IgD-negative memory B cell (primary cell): ENCODE measurements at regions not wholly inside any gene's neighbourhood (a gene's known extent, or its start where the extent isn't known, plus 50 kb on each side); places are given as distances from the start of the nearest gene placed in this dataset.
"Not testable (repeated sequence)": the region's sequence is repeated elsewhere in the genome, so short reads cannot be mapped to it uniquely, and the experiment has no call there.

Experiments
- H3K27ac Mint-ChIP-seq, 3 donors: one replicate each; pipeline ENCODE4 v1.8.0; 2020 to 2022; ENCODE audit warnings: mild to moderate bottlenecking in 3 of 3, mixed read lengths in 3 of 3, moderate library complexity in 1 of 3
- H3K27me3 Mint-ChIP-seq: one replicate; pipeline ENCODE4 v1.8.0; 2021; ENCODE audit warnings: mixed read lengths
- H3K36me3 Mint-ChIP-seq: one replicate; pipeline ENCODE4 v1.8.0; 2020; ENCODE audit warnings: mild to moderate bottlenecking, mixed read lengths
- H3K4me1 Mint-ChIP-seq, 3 donors: one replicate each; pipeline ENCODE4 v1.8.0; 2020 to 2022; ENCODE audit warnings: mixed read lengths in 3 of 3, mild to moderate bottlenecking in 1 of 3
- H3K4me3 Mint-ChIP-seq, 4 donors: one replicate each; pipeline ENCODE4 v1.8.0; 2020 to 2022; ENCODE audit warnings: mild to moderate bottlenecking in 4 of 4, mixed read lengths in 4 of 4, moderate library complexity in 3 of 4
- H3K9me3 Mint-ChIP-seq, 3 donors: one replicate each; pipeline ENCODE4 v1.8.0; 2020 to 2021; ENCODE audit warnings: mixed read lengths in 3 of 3, mild to moderate bottlenecking in 1 of 3

DNA sequence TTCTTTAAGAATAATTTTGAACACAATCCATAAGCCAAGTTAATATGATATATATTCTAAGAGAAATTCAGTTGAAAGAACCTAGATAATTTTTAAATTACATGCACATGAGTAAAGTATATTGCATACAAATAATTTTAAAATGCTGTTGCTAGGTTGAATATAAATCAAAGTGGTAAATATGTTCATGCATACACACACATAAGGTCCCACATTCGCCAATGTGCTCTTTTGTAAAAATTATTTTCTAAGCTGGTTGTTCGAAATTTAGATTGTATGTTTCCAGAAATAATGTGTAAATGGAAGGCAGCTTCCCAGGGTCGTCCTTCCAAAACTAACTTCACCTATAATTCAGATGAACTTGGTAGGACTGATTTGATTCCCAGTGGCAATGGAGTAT lies 173.7 kb upstream of the CCDC196 start:
- Mint-ChIP-seq H3K9me3 (peaks cover 2 to 12% (median 4%) of the 10 kb centered on the region in 3 donors), H3K27me3 (no peaks in the 10 kb centered on the region), H3K4me1 (no peaks in the 10 kb centered on the region), H3K27ac (no peak overlapping the region), H3K36me3 (no peaks in the 10 kb centered on the region), H3K4me3 (no peak overlapping the region)

- H3K27ac Mint-ChIP-seq: no peak overlapping the region
- peaks cover 3% of the 10 kb centered on the region for H3K36me3 Mint-ChIP-seq
- H3K9me3 Mint-ChIP-seq: peaks cover 5 to 19% (median 13%) of the 10 kb centered on the region in 3 donors
- H3K4me3 Mint-ChIP-seq: no peak overlapping the region
- no peaks in the 10 kb centered on the region for H3K27me3 Mint-ChIP-seq
- H3K4me1 Mint-ChIP-seq: no peaks in the 10 kb centered on the region
Measured at GRCh38 chr14:66315098-66315497, 171.1 kb upstream of the CCDC196 start.

GRCh38 chr14:66315548-66315947 lies 170.6 kb upstream of the CCDC196 start:
- H3K4me1 Mint-ChIP-seq: no peaks in the 10 kb centered on the region
- H3K27ac Mint-ChIP-seq: no peak overlapping the region
- H3K4me3 Mint-ChIP-seq: no peak overlapping the region
- peaks cover 6 to 23% (median 13%) of the 10 kb centered on the region in 3 donors for H3K9me3 Mint-ChIP-seq
- peaks cover 3% of the 10 kb centered on the region for H3K36me3 Mint-ChIP-seq
- no peaks in the 10 kb centered on the region for H3K27me3 Mint-ChIP-seq

GRCh38 chr14:66322564-66322963 lies 163.6 kb upstream of the CCDC196 start:
- no peaks in the 10 kb centered on the region for H3K27me3 Mint-ChIP-seq

DNA sequence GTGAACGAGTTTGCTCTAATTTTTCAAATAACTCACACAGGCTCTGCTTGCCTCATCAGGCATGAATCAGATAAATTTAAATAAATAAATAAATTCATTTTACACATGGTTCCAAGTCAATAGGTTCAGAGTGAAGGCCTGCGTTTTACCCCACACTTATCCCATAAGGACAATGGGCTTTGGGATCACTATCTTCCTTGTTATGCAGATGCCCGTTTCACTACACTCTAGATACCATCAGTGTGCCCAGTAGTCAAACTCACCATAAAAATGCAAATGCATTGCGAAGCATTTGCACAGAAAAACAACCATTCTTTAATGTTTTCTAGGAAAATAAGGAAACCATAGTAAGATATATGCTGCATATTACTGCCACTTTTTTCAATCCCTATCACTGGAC lies 155.9 kb upstream of the CCDC196 start:
- Mint-ChIP-seq H3K4me3 (no peak overlapping the region), H3K27me3 (no peaks in the 10 kb centered on the region), H3K27ac (no peak overlapping the region), H3K36me3 (no peaks in the 10 kb centered on the region), H3K9me3 (peaks cover 1 to 4% (median 2%) of the 10 kb centered on the region in 3 donors), H3K4me1 (no peaks in the 10 kb centered on the region)

More at GRCh38 chr14:66322564-66322963, 163.6 kb upstream of the CCDC196 start:
- no peak overlapping the region for H3K27ac Mint-ChIP-seq
- no peaks in the 10 kb centered on the region for H3K4me1 Mint-ChIP-seq
- H3K4me3 Mint-ChIP-seq: no peak overlapping the region
- peaks cover 6 to 21% (median 14%) of the 10 kb centered on the region in 3 donors for H3K9me3 Mint-ChIP-seq
- peaks cover 3% of the 10 kb centered on the region for H3K36me3 Mint-ChIP-seq

GRCh38 chr14:66330916-66331315 lies 155.3 kb upstream of the CCDC196 start:
- Mint-ChIP-seq H3K4me3 (no peak overlapping the region), H3K27me3 (peaks cover 2% of the 10 kb centered on the region), H3K36me3 (peaks cover 4% of the 10 kb centered on the region), H3K27ac (no peak overlapping the region), H3K9me3 (peaks cover 2 to 11% (median 7%) of the 10 kb centered on the region in 3 donors), H3K4me1 (no peaks in the 10 kb centered on the region)

GRCh38 chr14:66333293-66333692 lies 152.9 kb upstream of the CCDC196 start:
- H3K9me3 Mint-ChIP-seq: peaks cover 2 to 12% (median 9%) of the 10 kb centered on the region in 3 donors
- H3K4me1 Mint-ChIP-seq, H3K27me3 Mint-ChIP-seq, H3K36me3 Mint-ChIP-seq, H3K27ac Mint-ChIP-seq, H3K4me3 Mint-ChIP-seq: not testable (repeated sequence)

GRCh38 chr14:66341239-66341638 lies 144.9 kb upstream of the CCDC196 start:
- Mint-ChIP-seq H3K27me3 (peaks cover 2% of the 10 kb centered on the region), H3K36me3 (no peaks in the 10 kb centered on the region), H3K4me1 (no peaks in the 10 kb centered on the region), H3K4me3 (no peak overlapping the region), H3K27ac (no peak overlapping the region), H3K9me3 (peaks cover 0 to 2% (median 0%) of the 10 kb centered on the region in 3 donors)

GRCh38 chr14:66345986-66346385 lies 140.2 kb upstream of the CCDC196 start:
- no peak overlapping the region for H3K27ac Mint-ChIP-seq
- no peak overlapping the region for H3K4me3 Mint-ChIP-seq
- no peaks in the 10 kb centered on the region for H3K27me3 Mint-ChIP-seq
- H3K36me3 Mint-ChIP-seq: peaks cover 2% of the 10 kb centered on the region
- no peaks in the 10 kb centered on the region for H3K4me1 Mint-ChIP-seq
- H3K9me3 Mint-ChIP-seq: peaks cover 0 to 26% (median 14%) of the 10 kb centered on the region in 3 donors

- Mint-ChIP-seq H3K27me3 (no peaks in the 10 kb centered on the region), H3K36me3 (peaks cover 5% of the 10 kb centered on the region), H3K4me1 (no peaks in the 10 kb centered on the region), H3K9me3 (peaks cover 3 to 38% (median 26%) of the 10 kb centered on the region in 3 donors), H3K27ac (no peak overlapping the region), H3K4me3 (peak overlapping the region in 1 of 4 donors; percentile 51)
Measured at GRCh38 chr14:66351310-66351709, 134.9 kb upstream of the CCDC196 start.

GRCh38 chr14:66359500-66359899 lies 126.7 kb upstream of the CCDC196 start:
- Mint-ChIP-seq H3K27ac (no peak overlapping the region), H3K36me3 (no peaks in the 10 kb centered on the region), H3K4me1 (peaks cover 0 to 1% (median 0%) of the 10 kb centered on the region in 3 donors), H3K27me3 (no peaks in the 10 kb centered on the region), H3K4me3 (no peak overlapping the region), H3K9me3 (no peaks in the 10 kb centered on the region)

DNA sequence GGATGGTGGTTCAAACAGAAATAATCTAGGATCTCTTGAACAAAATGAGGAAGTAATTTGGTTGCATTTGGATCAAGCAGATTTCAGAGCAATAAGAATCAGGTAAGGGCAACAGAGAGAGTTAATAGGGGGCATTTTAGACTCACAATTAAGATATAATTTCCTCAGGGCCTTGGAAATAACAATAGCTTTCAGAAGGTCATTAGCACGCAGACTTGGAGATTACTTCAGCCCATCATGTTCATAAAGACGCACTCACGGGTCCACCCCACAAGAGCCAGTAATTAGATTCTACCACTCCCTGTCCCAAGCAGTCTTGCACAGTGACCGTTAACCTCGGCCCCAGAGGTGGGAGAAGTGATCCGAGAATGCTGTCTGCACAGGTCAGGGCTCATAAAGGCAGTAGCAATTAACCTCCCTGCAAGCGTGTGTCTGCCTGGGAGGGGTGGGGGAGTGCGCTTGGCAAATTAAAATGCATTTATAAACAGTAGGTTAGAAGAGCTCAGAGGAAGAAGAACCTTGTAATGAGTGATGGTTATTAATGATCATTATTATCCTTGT lies 125.7 kb upstream of the CCDC196 start:
- no peaks in the 10 kb centered on the region for H3K27me3 Mint-ChIP-seq
- H3K9me3 Mint-ChIP-seq: no peaks in the 10 kb centered on the region
- no peaks in the 10 kb centered on the region for H3K36me3 Mint-ChIP-seq
- peak overlapping the region in 1 of 3 donors; percentile 48 for H3K27ac Mint-ChIP-seq
- H3K4me3 Mint-ChIP-seq: no peak overlapping the region
- peaks cover 0 to 1% (median 0%) of the 10 kb centered on the region in 3 donors for H3K4me1 Mint-ChIP-seq

DNA sequence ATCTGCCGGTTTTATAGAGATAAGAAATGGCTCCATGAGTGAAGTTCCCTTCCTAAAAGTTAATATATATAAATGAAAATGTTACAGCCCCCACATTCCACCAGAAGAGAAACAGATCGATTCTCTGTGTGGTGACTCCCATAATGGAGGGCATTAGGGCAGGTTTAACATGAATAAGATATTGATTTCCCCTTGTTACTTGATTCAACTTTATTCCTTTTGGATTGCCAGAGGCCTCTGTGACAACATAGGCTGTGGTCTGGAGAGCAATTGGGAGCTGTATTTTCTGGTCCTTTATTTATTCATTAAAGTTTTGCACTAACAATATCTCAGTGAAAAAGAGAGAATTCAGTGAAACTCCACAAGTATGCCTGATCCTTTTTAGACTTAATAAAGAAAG lies 125.2 kb upstream of the CCDC196 start:
- no peaks in the 10 kb centered on the region for H3K9me3 Mint-ChIP-seq
- H3K27me3 Mint-ChIP-seq: no peaks in the 10 kb centered on the region
- peaks cover 0 to 1% (median 0%) of the 10 kb centered on the region in 3 donors for H3K4me1 Mint-ChIP-seq
- no peaks in the 10 kb centered on the region for H3K36me3 Mint-ChIP-seq
- no peak overlapping the region for H3K27ac Mint-ChIP-seq
- no peak overlapping the region for H3K4me3 Mint-ChIP-seq

DNA sequence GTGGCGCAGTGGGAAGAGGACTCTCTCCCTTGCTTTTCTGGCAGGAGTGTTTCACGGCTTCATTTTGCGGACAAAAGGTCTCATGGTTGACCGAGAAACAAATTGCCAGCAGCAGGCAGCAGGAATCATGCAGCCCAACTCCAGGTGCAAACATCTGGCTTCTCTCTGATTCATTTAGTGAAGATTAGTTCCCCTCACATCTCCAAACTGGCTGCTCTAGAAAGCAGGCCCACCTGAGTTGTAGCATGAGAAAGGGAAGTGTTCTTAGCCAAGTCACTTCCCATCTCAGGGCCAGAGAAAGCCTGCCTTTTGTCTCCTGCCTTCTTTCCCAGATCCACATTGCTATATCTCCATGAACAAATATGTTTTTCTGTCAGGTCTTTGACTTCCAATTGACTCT lies 120.8 kb upstream of the CCDC196 start:
- Mint-ChIP-seq H3K4me3 (no peak overlapping the region), H3K27ac (no peak overlapping the region), H3K36me3 (no peaks in the 10 kb centered on the region), H3K27me3 (no peaks in the 10 kb centered on the region), H3K9me3 (no peaks in the 10 kb centered on the region), H3K4me1 (peaks cover 0 to 1% (median 0%) of the 10 kb centered on the region in 3 donors)

DNA sequence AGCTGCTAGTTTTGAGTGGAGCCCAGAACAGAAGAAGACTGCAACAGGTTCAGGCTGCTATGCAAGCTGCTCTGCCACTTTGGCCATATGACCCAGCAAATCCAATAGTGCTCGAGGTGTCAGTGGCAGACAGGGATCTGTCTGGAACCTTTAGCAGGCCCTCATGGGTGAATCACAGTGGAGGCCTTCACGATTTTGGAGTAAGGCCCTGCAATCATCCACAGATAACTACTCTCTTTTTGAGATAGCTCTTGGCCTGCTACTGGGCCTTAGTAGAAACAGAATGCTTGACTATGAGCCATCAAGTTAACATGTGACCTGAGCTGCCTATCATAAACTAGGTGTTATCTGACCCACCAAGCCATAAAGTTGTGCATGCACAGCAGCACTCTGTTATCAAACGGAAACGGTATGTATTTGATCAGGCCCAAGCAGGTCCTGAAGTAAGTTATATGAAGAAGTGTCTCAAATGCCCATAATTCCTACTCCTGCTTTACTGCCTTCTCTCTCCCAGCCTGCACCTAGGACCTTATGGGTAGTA lies 116.9 kb upstream of the CCDC196 start:
- no peaks in the 10 kb centered on the region for H3K9me3 Mint-ChIP-seq
- H3K36me3 Mint-ChIP-seq: no peaks in the 10 kb centered on the region
- no peaks in the 10 kb centered on the region for H3K4me1 Mint-ChIP-seq
- no peak overlapping the region for H3K27ac Mint-ChIP-seq
- H3K27me3 Mint-ChIP-seq: no peaks in the 10 kb centered on the region
- H3K4me3 Mint-ChIP-seq: no peak overlapping the region

- no peaks in the 10 kb centered on the region for H3K9me3 Mint-ChIP-seq
- H3K27me3 Mint-ChIP-seq: no peaks in the 10 kb centered on the region
- no peak overlapping the region for H3K4me3 Mint-ChIP-seq
- H3K4me1 Mint-ChIP-seq: no peaks in the 10 kb centered on the region
- no peak overlapping the region for H3K27ac Mint-ChIP-seq
- no peaks in the 10 kb centered on the region for H3K36me3 Mint-ChIP-seq
Measured at GRCh38 chr14:66371776-66372175, 114.4 kb upstream of the CCDC196 start.
